NCI-H1694 treated with DMSO at 0.1 percent for 48 hours (cell line): ENCODE measurements at regions not wholly inside any gene's neighbourhood (a gene's known extent, or its start where the extent isn't known, plus 50 kb on each side); places are given as distances from the start of the nearest gene placed in this dataset.

Experiments used
- DNase-seq: peaks from one replicate; lab custom pipeline; 2025; lab: John Stamatoyannopoulos, UW

- no peak for DNase-seq
These were observed 86.4 kb upstream of the RMDN2 start for GRCh38 chr2:37838541-37839167.

- no peak for DNase-seq
These were observed 85.1 kb upstream of the RMDN2 start for GRCh38 chr2:37839991-37840390.

GRCh38 chr2:37842732-37843440, 82.2 kb upstream of the RMDN2 start:
- no peak for DNase-seq

- no peak for DNase-seq
These were observed 81.5 kb upstream of the RMDN2 start for GRCh38 chr2:37843556-37843955.

- DNase-seq = no peak
These were observed 78.9 kb upstream of the RMDN2 start for GRCh38 chr2:37846207-37846606.

- no peak for DNase-seq
These were observed 77.3 kb upstream of the RMDN2 start for GRCh38 chr2:37847792-37848191.

GRCh38 chr2:37848451-37848850, 76.6 kb upstream of the RMDN2 start:
- DNase-seq = no peak

GRCh38 chr2:37849911-37850310, 75.2 kb upstream of the RMDN2 start:
- DNase-seq = no peak

- DNase-seq = no peak
These were observed 73.7 kb upstream of the RMDN2 start for GRCh38 chr2:37851428-37851827.

GRCh38 chr2:37851828-37852584, 73.1 kb upstream of the RMDN2 start:
- no peak for DNase-seq

- no peak for DNase-seq
These were observed 72.5 kb upstream of the RMDN2 start for GRCh38 chr2:37852585-37853014.

- no peak for DNase-seq
These were observed 70.3 kb upstream of the RMDN2 start for GRCh38 chr2:37854676-37855282.

GRCh38 chr2:37855283-37856041, 69.6 kb upstream of the RMDN2 start:
- no peak for DNase-seq

- DNase-seq = no peak
These were observed 68.9 kb upstream of the RMDN2 start for GRCh38 chr2:37856101-37856751.

GRCh38 chr2:37857575-37858399, 67.3 kb upstream of the RMDN2 start:
- no peak for DNase-seq

GRCh38 chr2:37858400-37858711, 66.7 kb upstream of the RMDN2 start:
- no peak for DNase-seq

GRCh38 chr2:37858725-37859267, 66.3 kb upstream of the RMDN2 start:
- DNase-seq = no peak

GRCh38 chr2:37862620-37863019, 62.5 kb upstream of the RMDN2 start:
- DNase-seq = no peak

- no peak for DNase-seq
These were observed 60.9 kb upstream of the RMDN2 start for GRCh38 chr2:37864217-37864616.

- DNase-seq = no peak
These were observed 59.4 kb upstream of the RMDN2 start for GRCh38 chr2:37865640-37866039.
